ENCODE measurements at regions not wholly inside any gene's neighbourhood (a gene's known extent, or its start where the extent isn't known, plus 50 kb on each side); places are given as distances from the start of the nearest gene placed in this dataset.

- Mint-ChIP-seq H3K9me3 (ENCODE audit: unreplicated experiment) (no peaks in the 10 kb centered on the region), H3K4me1 (ENCODE audit: low read depth, unreplicated experiment) (no peaks in the 10 kb centered on the region), H3K4me3 (ENCODE audit: unreplicated experiment) (no peak overlapping the region), H3K36me3 (ENCODE audit: unreplicated experiment) (peaks cover 6% of the 10 kb centered on the region), H3K27ac (ENCODE audit: unreplicated experiment) (no peak overlapping the region), H3K27me3 (ENCODE audit: unreplicated experiment) (no peaks in the 10 kb centered on the region)
- TF ChIP-seq, protein P1, sequence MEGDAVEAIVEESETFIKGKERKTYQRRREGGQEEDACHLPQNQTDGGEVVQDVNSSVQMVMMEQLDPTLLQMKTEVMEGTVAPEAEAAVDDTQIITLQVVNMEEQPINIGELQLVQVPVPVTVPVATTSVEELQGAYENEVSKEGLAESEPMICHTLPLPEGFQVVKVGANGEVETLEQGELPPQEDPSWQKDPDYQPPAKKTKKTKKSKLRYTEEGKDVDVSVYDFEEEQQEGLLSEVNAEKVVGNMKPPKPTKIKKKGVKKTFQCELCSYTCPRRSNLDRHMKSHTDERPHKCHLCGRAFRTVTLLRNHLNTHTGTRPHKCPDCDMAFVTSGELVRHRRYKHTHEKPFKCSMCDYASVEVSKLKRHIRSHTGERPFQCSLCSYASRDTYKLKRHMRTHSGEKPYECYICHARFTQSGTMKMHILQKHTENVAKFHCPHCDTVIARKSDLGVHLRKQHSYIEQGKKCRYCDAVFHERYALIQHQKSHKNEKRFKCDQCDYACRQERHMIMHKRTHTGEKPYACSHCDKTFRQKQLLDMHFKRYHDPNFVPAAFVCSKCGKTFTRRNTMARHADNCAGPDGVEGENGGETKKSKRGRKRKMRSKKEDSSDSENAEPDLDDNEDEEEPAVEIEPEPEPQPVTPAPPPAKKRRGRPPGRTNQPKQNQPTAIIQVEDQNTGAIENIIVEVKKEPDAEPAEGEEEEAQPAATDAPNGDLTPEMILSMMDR (IDR thresholded peaks at IDR 0.05; ENCODE audit: partially characterized antibody, unreplicated experiment): no peak
- no peak for DNase-seq
Measured at GRCh38 chr3:145952536-145952935, 208.4 kb downstream of the PLOD2 start.

DNA sequence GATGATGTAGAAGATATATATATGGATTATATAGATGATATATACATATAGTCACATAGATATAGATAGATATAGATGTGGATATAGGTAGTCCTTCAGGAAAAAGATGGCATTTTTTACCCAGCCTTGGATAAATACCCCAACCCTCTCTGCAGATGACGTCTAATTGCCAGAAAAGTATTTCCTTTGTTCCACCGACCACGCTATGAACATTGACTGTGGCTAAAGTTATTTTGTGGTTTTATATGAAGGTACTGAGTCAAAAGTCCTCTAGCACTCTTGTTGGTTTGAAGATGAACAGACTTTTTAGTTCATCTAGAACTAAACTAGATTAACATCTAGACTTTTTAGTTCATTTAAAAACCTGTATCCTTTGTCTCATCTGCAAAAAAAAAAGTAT is 207.7 kb downstream of the PLOD2 start:
- Mint-ChIP-seq H3K36me3 (ENCODE audit: unreplicated experiment) (peaks cover 3% of the 10 kb centered on the region), H3K27me3 (ENCODE audit: unreplicated experiment) (no peaks in the 10 kb centered on the region), H3K4me1 (ENCODE audit: low read depth, unreplicated experiment) (no peaks in the 10 kb centered on the region), H3K4me3 (ENCODE audit: unreplicated experiment) (no peak overlapping the region), H3K9me3 (ENCODE audit: unreplicated experiment) (no peaks in the 10 kb centered on the region), H3K27ac (ENCODE audit: unreplicated experiment) (no peak overlapping the region)
- TF ChIP-seq, protein P1 (IDR thresholded peaks at IDR 0.05; ENCODE audit: partially characterized antibody, unreplicated experiment): no peak
- DNase-seq: no peak

DNA sequence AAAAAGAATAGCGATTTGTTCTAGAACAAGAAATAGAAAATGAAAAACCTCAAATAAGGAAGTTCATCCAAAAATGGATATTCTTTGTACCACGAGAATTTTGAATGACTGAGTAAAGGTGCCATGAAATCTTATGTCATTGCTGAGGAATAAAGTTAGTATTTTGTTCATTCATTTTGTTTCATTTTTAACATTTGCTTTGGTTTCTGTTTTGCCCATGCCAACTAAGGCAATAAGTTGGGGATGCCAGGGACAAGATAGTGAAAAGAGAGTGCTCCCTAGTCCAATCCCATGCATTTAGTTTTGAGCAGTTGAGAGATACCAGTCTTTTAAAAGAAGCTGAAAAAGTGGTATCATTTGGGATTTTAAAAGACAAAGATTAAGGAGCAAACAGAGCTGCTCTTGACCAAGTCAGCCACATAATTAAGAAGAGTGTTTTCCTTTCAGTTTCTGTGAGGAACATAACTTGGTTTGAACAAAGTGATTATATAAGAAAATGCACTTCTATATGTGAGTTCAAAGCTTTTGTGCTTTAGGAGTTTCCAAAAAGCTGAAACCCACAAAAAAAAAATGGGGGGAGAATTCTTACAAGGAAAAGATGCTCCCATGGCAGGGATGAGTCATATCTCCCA is 201.4 kb downstream of the PLOD2 start:
- Mint-ChIP-seq H3K36me3 (ENCODE audit: unreplicated experiment) (no peaks in the 10 kb centered on the region), H3K4me1 (ENCODE audit: low read depth, unreplicated experiment) (no peaks in the 10 kb centered on the region), H3K27ac (ENCODE audit: unreplicated experiment) (no peak overlapping the region), H3K27me3 (ENCODE audit: unreplicated experiment) (no peaks in the 10 kb centered on the region), H3K4me3 (ENCODE audit: unreplicated experiment) (no peak overlapping the region), H3K9me3 (ENCODE audit: unreplicated experiment) (no peaks in the 10 kb centered on the region)
- no peak for DNase-seq
- TF ChIP-seq, protein P1 (IDR thresholded peaks at IDR 0.05; ENCODE audit: partially characterized antibody, unreplicated experiment): no peak

DNA sequence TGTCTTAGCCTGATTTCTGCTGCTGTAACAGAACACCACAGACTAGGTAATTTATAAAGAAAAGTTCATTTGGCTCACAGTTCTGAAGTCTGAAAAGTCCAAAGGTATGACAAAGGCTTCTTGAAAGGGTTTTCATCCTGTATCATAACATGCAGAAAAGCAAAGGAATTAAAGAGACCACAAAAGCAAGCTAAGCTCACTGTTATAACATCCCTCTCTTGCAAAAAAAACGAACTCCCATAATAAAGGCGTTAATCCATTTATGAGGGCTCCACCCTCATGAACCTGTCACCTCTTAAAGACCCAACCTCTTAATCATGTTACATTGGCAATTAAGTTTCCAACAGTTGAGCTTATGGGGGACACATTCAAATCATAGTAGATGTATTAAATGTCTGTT is 197.9 kb downstream of the PLOD2 start:
- Mint-ChIP-seq H3K9me3 (ENCODE audit: unreplicated experiment) (no peaks in the 10 kb centered on the region), H3K27ac (ENCODE audit: unreplicated experiment) (no peak overlapping the region), H3K4me3 (ENCODE audit: unreplicated experiment) (no peak overlapping the region), H3K27me3 (ENCODE audit: unreplicated experiment) (no peaks in the 10 kb centered on the region), H3K4me1 (ENCODE audit: low read depth, unreplicated experiment) (no peaks in the 10 kb centered on the region), H3K36me3 (ENCODE audit: unreplicated experiment) (no peaks in the 10 kb centered on the region)
- TF ChIP-seq, protein P1 (IDR thresholded peaks at IDR 0.05; ENCODE audit: partially characterized antibody, unreplicated experiment): no peak
- no peak for DNase-seq

GRCh38 chr3:145967043-145967442 is 193.9 kb downstream of the PLOD2 start:
- Mint-ChIP-seq H3K36me3 (ENCODE audit: unreplicated experiment) (no peaks in the 10 kb centered on the region), H3K4me1 (ENCODE audit: low read depth, unreplicated experiment) (no peaks in the 10 kb centered on the region)
- TF ChIP-seq, protein P1 (IDR thresholded peaks at IDR 0.05; ENCODE audit: partially characterized antibody, unreplicated experiment): no peak

More at GRCh38 chr3:145967043-145967442, 193.9 kb downstream of the PLOD2 start:
- H3K9me3 Mint-ChIP-seq (ENCODE audit: unreplicated experiment): no peaks in the 10 kb centered on the region
- no peak overlapping the region for H3K27ac Mint-ChIP-seq (ENCODE audit: unreplicated experiment)
- no peak for DNase-seq
- no peak overlapping the region for H3K4me3 Mint-ChIP-seq (ENCODE audit: unreplicated experiment)
- H3K27me3 Mint-ChIP-seq (ENCODE audit: unreplicated experiment): no peaks in the 10 kb centered on the region

Data from glutamatergic neuron (in vitro differentiated cells).